Ascending aorta (tissue), 2 donors: ENCODE measurements at regions not wholly inside any gene's neighbourhood (a gene's known extent, or its start where the extent isn't known, plus 50 kb on each side); places are given as distances from the start of the nearest gene placed in this dataset.
"Not testable (repeated sequence)": the region's sequence is repeated elsewhere in the genome, so short reads cannot be mapped to it uniquely, and the experiment has no call there.

Source experiments
- DNase-seq, 2 donors: peaks; one replicate each; pipeline ENCODE4 v3.0.0-alpha.2; 2019; ENCODE audit warnings: low spot score in 2 of 2
- H3K27ac ChIP-seq, 2 donors: fragments of 200-600 bp; sonication (generic); one replicate each; pipeline ENCODE4 v1.5.1; 2016 to 2017; ENCODE audit warnings: mild to moderate bottlenecking in 1 of 2
- H3K27me3 ChIP-seq: fragments of 200-600 bp; sonication (generic); one replicate; pipeline ENCODE4 v1.5.1; 2017
- H3K36me3 ChIP-seq, 2 donors: fragments of 200-600 bp; sonication (generic); one replicate each; pipeline ENCODE4 v1.5.1; 2016
- H3K4me1 ChIP-seq, 2 donors: fragments of 200-600 bp; sonication (generic); one replicate each; pipeline ENCODE4 v1.5.1; 2016 to 2017; ENCODE audit warnings: mild to moderate bottlenecking in 1 of 2
- H3K4me3 ChIP-seq, 2 donors: fragments of 200-600 bp; sonication (generic); one replicate each; pipeline ENCODE4 v1.5.1; 2016 to 2017; ENCODE audit warnings: mild to moderate bottlenecking in 1 of 2
- H3K9me3 ChIP-seq, 2 donors: fragments of 200-600 bp; sonication (generic); one replicate each; pipeline ENCODE4 v1.5.1; 2016
- CTCF ChIP-seq, 3 experiments: fragments of 200-600 bp in 2 of 3; fragments of 450-650 bp in 1 of 3; sonication (generic) in 2 of 3; IDR thresholded peaks; one replicate each; pipeline ENCODE4 v1.5.1; 2016 to 2019; ENCODE audit warnings: antibody characterized with exemption in 3 of 3, mild to moderate bottlenecking in 1 of 3, moderate library complexity in 1 of 3
- intact Hi-C: fragments of 100-400 bp; cut with DNase I; formaldehyde crosslinking; loops from one replicate; pipeline ENCODE4 v1.15.1; 2023

DNA sequence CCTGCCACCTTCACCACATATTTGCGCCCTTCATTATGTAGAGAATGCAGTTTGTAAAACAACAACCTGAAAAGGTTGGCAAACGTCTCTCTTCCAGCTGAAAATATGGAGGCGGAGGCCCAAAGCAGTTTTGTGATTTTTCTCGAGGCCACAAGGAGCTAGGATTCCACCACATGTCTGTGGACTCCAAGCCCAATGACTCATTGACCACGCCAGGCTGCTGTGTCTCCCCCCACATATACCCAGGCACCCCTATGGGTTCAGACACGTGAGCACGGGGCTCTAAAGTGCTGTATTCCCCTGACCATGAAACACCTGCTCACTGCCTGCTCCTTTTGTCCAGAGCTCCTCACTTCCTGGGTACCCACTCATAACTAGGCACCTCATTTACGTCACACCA is 121.4 kb upstream of the CDH5 start:
- intact Hi-C loops = no loop called here
- no peak for DNase-seq
- H3K4me1 ChIP-seq = no peaks in the 10 kb centered on the region

GRCh38 chr16:66242672-66243071 is 123.8 kb upstream of the CDH5 start:
- Histone ChIP-seq H3K36me3 (no peaks in the 10 kb centered on the region), H3K27ac (no peak overlapping the region), H3K27me3 (no peaks in the 10 kb centered on the region), H3K4me1 (no peaks in the 10 kb centered on the region), H3K4me3 (no peak overlapping the region), H3K9me3 (no peaks in the 10 kb centered on the region)
- no peak for TF ChIP-seq CTCF (IDR thresholded peaks at IDR 0.05)
- intact Hi-C loops = no loop called here
- DNase-seq = no peak

More for the DNA sequence above, 121.4 kb upstream of the CDH5 start:
- no peak for TF ChIP-seq CTCF (IDR thresholded peaks at IDR 0.05)
- Histone ChIP-seq H3K27me3 (no peaks in the 10 kb centered on the region), H3K4me3 (no peak overlapping the region), H3K27ac (no peak overlapping the region), H3K9me3 (no peaks in the 10 kb centered on the region), H3K36me3 (no peaks in the 10 kb centered on the region)

- H3K4me1 ChIP-seq, H3K27ac ChIP-seq, H3K9me3 ChIP-seq, intact Hi-C loops, H3K4me3 ChIP-seq, H3K27me3 ChIP-seq, DNase-seq, H3K36me3 ChIP-seq: not testable (repeated sequence)
These were observed 124.3 kb upstream of the CDH5 start for GRCh38 chr16:66242206-66242605.

GRCh38 chr16:66240631-66241395 is 125.7 kb upstream of the CDH5 start:
- no peak overlapping the region for H3K4me3 ChIP-seq
- no peaks in the 10 kb centered on the region for H3K36me3 ChIP-seq
- intact Hi-C loops = no loop called here
- H3K9me3 ChIP-seq = no peaks in the 10 kb centered on the region
- no peak overlapping the region for H3K27ac ChIP-seq
- DNase-seq = no peak
- H3K27me3 ChIP-seq = no peaks in the 10 kb centered on the region
- TF ChIP-seq CTCF (IDR thresholded peaks at IDR 0.05) = no peak
- H3K4me1 ChIP-seq = no peaks in the 10 kb centered on the region

GRCh38 chr16:66240088-66240487 is 126.4 kb upstream of the CDH5 start:
- Histone ChIP-seq H3K9me3 (no peaks in the 10 kb centered on the region), H3K36me3 (no peaks in the 10 kb centered on the region), H3K4me3 (no peak overlapping the region), H3K4me1 (no peaks in the 10 kb centered on the region), H3K27ac (no peak overlapping the region), H3K27me3 (no peaks in the 10 kb centered on the region)
- no peak for DNase-seq
- TF ChIP-seq CTCF (IDR thresholded peaks at IDR 0.05) = no peak
- intact Hi-C loops = no loop called here

- no peak for TF ChIP-seq CTCF (IDR thresholded peaks at IDR 0.05)
- Histone ChIP-seq H3K27ac (no peak overlapping the region), H3K4me3 (no peak overlapping the region), H3K9me3 (no peaks in the 10 kb centered on the region), H3K27me3 (no peaks in the 10 kb centered on the region), H3K4me1 (no peaks in the 10 kb centered on the region), H3K36me3 (no peaks in the 10 kb centered on the region)
- intact Hi-C loops = no loop called here
- no peak for DNase-seq
These were observed 127.8 kb upstream of the CDH5 start for GRCh38 chr16:66238696-66239095.
